Heart left ventricle (tissue), 13 donors: ENCODE measurements at regions not wholly inside any gene's neighbourhood (a gene's known extent, or its start where the extent isn't known, plus 50 kb on each side); places are given as distances from the start of the nearest gene placed in this dataset.

ENCODE experiments used
- CTCF ChIP-seq, 12 donors: fragments of 200-600 bp; sonication (generic) in 4 of 12; IDR thresholded peaks; one replicate each; pipeline versions ENCODE4 v1.5.0 to v1.8.0; 2018 to 2022; ENCODE audit warnings: antibody characterized with exemption in 12 of 12, mild to moderate bottlenecking in 5 of 12
- POLR2A ChIP-seq, 2 donors: fragments of 450-650 bp; IDR thresholded peaks; one replicate each; pipeline ENCODE4 v1.6.1; 2017; ENCODE audit warnings: antibody characterized with exemption in 2 of 2, mild to moderate bottlenecking in 2 of 2, moderate library complexity in 2 of 2
- donor health status: ischemic (EF 13 %, LVEDD 7.1; RV severe dilation, severe dysfunction).
- donor health status: DM: no; HTN: yes; CAD: no.
- donor health status: DM: no; HTN: no; CAD: no.
- donor health status: ischemic (EF 25% LVEDD 6.9; RV normal size, moderate dysfunction).
- donor health status: ischemic (EF 25% LVEDD 5.7; RV mildly dilated, moderate dysfunction).
- donor health status: ischemic (EF 35%, LVEDD 5.7; RV mildly dilated, moderate dysfunction).
- donor health status: nonischemic (EF 11% LVEDD 7.7; RV severe dilation, severe dysfunction).
- donor health status: DM: yes; HTN: yes; CAD: no.
- donor health status: PGD.
- donor health status: ischemic (EF 29% LVEDD 5.4; RV normal size, mild dysfunction).
- donor health status: nonischemic (EF 23%, LVEDD 6.1; RV moderate dilation, normal function).

GRCh38 chr6:104162036-104162669, 697.6 kb downstream of the HACE1 start:
- TF ChIP-seq CTCF (IDR thresholded peaks at IDR 0.05) (no peak), POLR2A (IDR thresholded peaks at IDR 0.05) (no peak)
